GM21423 (cell line): ENCODE measurements at regions not wholly inside any gene's neighbourhood (a gene's known extent, or its start where the extent isn't known, plus 50 kb on each side); places are given as distances from the start of the nearest gene placed in this dataset.

Experiments used
- ATAC-seq: cut with Tn5 transposase; IDR thresholded peaks from one replicate; pipeline ENCODE4 v1.9.1; 2021; ENCODE audit warnings: mild to moderate bottlenecking, moderate library complexity; ENCODE audit not compliant: unreplicated experiment

- ATAC-seq: peak; percentile 64
These were observed 252.8 kb downstream of the CDH26 start for GRCh38 chr20:60210779-60211617.

- ATAC-seq: no peak
These were observed 253.6 kb downstream of the CDH26 start for GRCh38 chr20:60211618-60212463.

- no peak for ATAC-seq
These were observed 254.5 kb downstream of the CDH26 start for GRCh38 chr20:60212695-60213094.

- ATAC-seq: no peak
These were observed 255.1 kb downstream of the CDH26 start for GRCh38 chr20:60213126-60213893.

GRCh38 chr20:60214901-60215815 lies 256.9 kb downstream of the CDH26 start:
- no peak for ATAC-seq

GRCh38 chr20:60215816-60216730 lies 257.9 kb downstream of the CDH26 start:
- ATAC-seq: no peak

- no peak for ATAC-seq
These were observed 261.0 kb downstream of the CDH26 start for GRCh38 chr20:60219231-60219630.

GRCh38 chr20:60219984-60220562 lies 261.9 kb downstream of the CDH26 start:
- ATAC-seq: no peak

- ATAC-seq: no peak
These were observed 262.5 kb downstream of the CDH26 start for GRCh38 chr20:60220706-60221105.

- ATAC-seq: no peak
These were observed 263.4 kb downstream of the CDH26 start for GRCh38 chr20:60221593-60221992.

GRCh38 chr20:60222497-60222896 lies 264.3 kb downstream of the CDH26 start:
- ATAC-seq: no peak

- no peak for ATAC-seq
These were observed 265.0 kb downstream of the CDH26 start for GRCh38 chr20:60223174-60223573.

GRCh38 chr20:60224914-60225313 lies 266.7 kb downstream of the CDH26 start:
- no peak for ATAC-seq

GRCh38 chr20:60228255-60228654 lies 270.0 kb downstream of the CDH26 start:
- no peak for ATAC-seq

GRCh38 chr20:60232380-60232779 lies 274.2 kb downstream of the CDH26 start:
- ATAC-seq: no peak

GRCh38 chr20:60233018-60233630 lies 274.9 kb downstream of the CDH26 start:
- no peak for ATAC-seq

- ATAC-seq: no peak
These were observed 278.4 kb downstream of the CDH26 start for GRCh38 chr20:60236613-60237012.

- no peak for ATAC-seq
These were observed 279.8 kb downstream of the CDH26 start for GRCh38 chr20:60237981-60238380.
